ENCODE measurements at regions not wholly inside any gene's neighbourhood (a gene's known extent, or its start where the extent isn't known, plus 50 kb on each side); places are given as distances from the start of the nearest gene placed in this dataset.

GRCh38 chr7:50209461-50210135 is 94.9 kb upstream of the IKZF1 start:
- no peak for DNase-seq (ENCODE audit: low read depth in 3 of 3, low spot score in 1 of 3)

GRCh38 chr7:50208378-50208982 is 96.0 kb upstream of the IKZF1 start:
- no peak for DNase-seq (ENCODE audit: low read depth in 3 of 3, low spot score in 1 of 3)

GRCh38 chr7:50207686-50208255 is 96.7 kb upstream of the IKZF1 start:
- DNase-seq (ENCODE audit: low read depth in 3 of 3, low spot score in 1 of 3), result no peak

GRCh38 chr7:50207251-50207564 is 97.3 kb upstream of the IKZF1 start:
- no peak for DNase-seq (ENCODE audit: low read depth in 3 of 3, low spot score in 1 of 3)

- DNase-seq (ENCODE audit: low read depth in 3 of 3, low spot score in 1 of 3), result peak; percentile 43 to 62 (median 45)
Measured at GRCh38 chr7:50206453-50207250, 97.9 kb upstream of the IKZF1 start.

- no peak for DNase-seq (ENCODE audit: low read depth in 3 of 3, low spot score in 1 of 3)
Measured at GRCh38 chr7:50205011-50205410, 99.5 kb upstream of the IKZF1 start.

GRCh38 chr7:50204581-50204980 is 99.9 kb upstream of the IKZF1 start:
- peak in 1 of 3 donors; percentile 12 for DNase-seq (ENCODE audit: low read depth in 3 of 3, low spot score in 1 of 3)

GRCh38 chr7:50203521-50203920 is 101.0 kb upstream of the IKZF1 start:
- DNase-seq (ENCODE audit: low read depth in 3 of 3, low spot score in 1 of 3), result no peak

- no peak for DNase-seq (ENCODE audit: low read depth in 3 of 3, low spot score in 1 of 3)
Measured at GRCh38 chr7:50202052-50202555, 102.4 kb upstream of the IKZF1 start.

- no peak for DNase-seq (ENCODE audit: low read depth in 3 of 3, low spot score in 1 of 3)
Measured at GRCh38 chr7:50199824-50200223, 104.7 kb upstream of the IKZF1 start.

GRCh38 chr7:50197549-50197948 is 104.5 kb upstream of the ZPBP start:
- DNase-seq (ENCODE audit: low read depth in 3 of 3, low spot score in 1 of 3), result peak in 1 of 3 donors; percentile 51

- DNase-seq (ENCODE audit: low read depth in 3 of 3, low spot score in 1 of 3), result no peak
Measured at GRCh38 chr7:50196719-50197118, 103.7 kb upstream of the ZPBP start.

GRCh38 chr7:50190776-50191175 is 97.7 kb upstream of the ZPBP start:
- no peak for DNase-seq (ENCODE audit: low read depth in 3 of 3, low spot score in 1 of 3)

GRCh38 chr7:50189371-50189770 is 96.3 kb upstream of the ZPBP start:
- DNase-seq (ENCODE audit: low read depth in 3 of 3, low spot score in 1 of 3), result no peak

GRCh38 chr7:50185951-50186682 is 93.1 kb upstream of the ZPBP start:
- DNase-seq (ENCODE audit: low read depth in 3 of 3, low spot score in 1 of 3), result no peak

GRCh38 chr7:50185208-50185607 is 92.2 kb upstream of the ZPBP start:
- no peak for DNase-seq (ENCODE audit: low read depth in 3 of 3, low spot score in 1 of 3)

- DNase-seq (ENCODE audit: low read depth in 3 of 3, low spot score in 1 of 3), result no peak
Measured at GRCh38 chr7:50184271-50184990, 91.4 kb upstream of the ZPBP start.

- no peak for DNase-seq (ENCODE audit: low read depth in 3 of 3, low spot score in 1 of 3)
Measured at GRCh38 chr7:50182759-50183158, 89.7 kb upstream of the ZPBP start.

- no peak for DNase-seq (ENCODE audit: low read depth in 3 of 3, low spot score in 1 of 3)
Measured at GRCh38 chr7:50181081-50181480, 88.0 kb upstream of the ZPBP start.

- no peak for DNase-seq (ENCODE audit: low read depth in 3 of 3, low spot score in 1 of 3)
Measured at GRCh38 chr7:50178166-50178565, 85.1 kb upstream of the ZPBP start.

GRCh38 chr7:50174948-50175347 is 81.9 kb upstream of the ZPBP start:
- no peak for DNase-seq (ENCODE audit: low read depth in 3 of 3, low spot score in 1 of 3)

Measured in stimulated activated CD4-positive, alpha-beta T cell treated with anti-CD3 and anti-CD28 coated beads, TNF-alpha, amount 100 ng/mL, for 1 hour (primary cell).